ENCODE measurements at regions not wholly inside any gene's neighbourhood (a gene's known extent, or its start where the extent isn't known, plus 50 kb on each side); places are given as distances from the start of the nearest gene placed in this dataset.

DNA sequence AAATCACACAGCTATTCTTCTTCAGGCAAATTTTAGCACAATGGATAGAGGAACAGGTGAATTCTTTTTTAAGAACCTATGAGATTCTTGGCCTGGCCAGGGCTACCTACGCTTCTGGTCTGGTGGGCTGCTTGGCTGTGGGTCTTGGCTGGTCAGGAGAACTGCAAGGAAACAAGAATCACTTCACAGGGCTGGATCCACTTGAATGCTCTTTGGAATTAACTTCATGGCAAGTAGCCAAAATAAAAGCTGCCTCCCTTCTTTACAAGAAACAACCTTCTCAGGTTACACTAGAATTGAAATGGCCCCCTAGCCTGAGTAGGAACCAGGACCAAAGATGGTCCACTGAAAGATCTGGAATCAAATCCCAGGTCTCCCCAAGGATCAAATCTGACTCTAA is 519.1 kb downstream of the IQCM start:
- DNase-seq (ENCODE audit: low read depth) = no peak

GRCh38 chr4:149296084-149296483 is 519.6 kb downstream of the IQCM start:
- DNase-seq (ENCODE audit: low read depth) = no peak

- DNase-seq (ENCODE audit: low read depth) = no peak
These were observed 521.0 kb downstream of the IQCM start for GRCh38 chr4:149294601-149295000.

- no peak for DNase-seq (ENCODE audit: low read depth)
These were observed 522.5 kb downstream of the IQCM start for GRCh38 chr4:149293046-149293649.

DNA sequence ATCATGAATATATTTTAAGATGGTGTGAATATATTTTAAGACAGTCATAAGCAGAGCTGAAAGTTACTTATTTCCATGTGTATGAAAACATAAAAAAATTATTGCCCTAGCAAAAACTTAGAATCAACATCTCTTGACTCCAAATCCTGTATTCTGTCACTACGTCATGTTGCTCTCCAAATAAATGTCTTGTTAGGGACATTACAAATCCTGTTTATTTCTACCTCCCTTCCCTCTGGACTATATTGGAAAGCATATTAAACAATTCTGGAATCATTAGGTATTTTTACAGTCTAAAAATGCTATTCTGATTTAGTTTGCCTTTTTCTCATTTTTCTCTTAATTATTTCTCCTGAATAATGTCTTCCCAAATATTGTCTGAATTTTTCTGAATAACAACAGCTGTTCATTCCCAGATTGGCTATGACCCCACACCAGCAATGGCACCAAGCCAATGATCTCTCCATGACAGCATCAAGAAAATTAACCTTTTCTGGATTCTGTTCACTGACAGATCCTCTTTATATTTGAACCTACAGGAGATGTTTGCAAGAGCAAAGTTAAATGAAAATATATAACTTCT is 523.1 kb downstream of the IQCM start:
- no peak for DNase-seq (ENCODE audit: low read depth)

DNA sequence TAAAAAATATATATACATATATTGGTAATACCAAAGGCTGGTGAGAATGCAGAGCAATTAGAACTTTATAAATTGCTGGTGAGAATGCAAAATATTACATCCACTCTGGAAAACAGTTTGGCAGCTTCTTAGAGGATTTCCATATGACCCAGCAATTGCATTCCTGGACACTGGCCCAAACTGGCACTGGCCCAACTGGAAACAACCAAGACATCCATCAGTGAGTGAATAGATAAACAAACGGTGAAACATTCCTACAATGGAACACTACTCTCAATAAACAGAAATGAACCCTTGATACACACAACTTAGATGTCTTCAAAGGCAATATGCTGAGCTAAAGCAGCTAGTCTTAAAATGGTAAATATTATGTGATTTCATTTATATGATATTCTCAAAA is 524.2 kb downstream of the IQCM start:
- DNase-seq (ENCODE audit: low read depth) = no peak

GRCh38 chr4:149280806-149281205 is 534.8 kb downstream of the IQCM start:
- no peak for DNase-seq (ENCODE audit: low read depth)

DNA sequence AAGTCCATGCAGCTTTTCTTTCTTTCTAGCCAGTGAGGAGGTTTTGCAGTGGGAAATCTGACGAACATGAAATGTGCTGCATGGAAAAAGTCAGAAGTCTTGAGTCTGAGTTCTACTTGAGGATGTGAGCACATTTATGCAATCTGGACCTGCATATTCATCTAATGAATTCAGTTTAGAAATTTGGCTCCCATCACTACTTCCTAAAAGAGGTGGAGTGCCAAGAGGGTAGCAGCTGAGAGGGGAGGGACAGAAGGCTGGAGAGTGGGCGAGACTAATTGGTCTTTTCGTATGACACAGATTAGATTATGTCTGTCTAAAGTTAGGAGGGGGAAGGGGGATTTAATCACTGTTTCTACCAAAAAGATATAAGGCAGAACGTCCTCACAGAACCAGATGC is 535.9 kb downstream of the IQCM start:
- no peak for DNase-seq (ENCODE audit: low read depth)

DNA sequence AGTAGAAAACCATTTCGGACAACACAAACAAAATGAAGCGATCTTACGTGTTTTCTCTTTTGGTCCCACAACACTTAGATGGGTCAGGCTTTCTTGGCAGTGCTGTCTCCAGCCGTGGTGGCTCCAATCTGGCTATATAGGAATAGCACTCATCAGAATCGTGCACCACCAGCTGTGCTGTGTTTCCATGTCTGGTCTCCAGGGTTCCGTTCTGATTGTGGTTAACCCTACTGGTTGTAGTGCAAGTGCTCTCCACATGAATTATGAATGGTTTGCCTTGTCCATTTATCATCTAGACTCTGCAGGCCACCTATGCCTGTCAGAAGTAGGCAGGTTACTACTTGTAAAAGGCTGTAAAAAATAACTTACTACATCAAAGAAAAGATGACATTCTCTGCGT is 536.3 kb downstream of the IQCM start:
- DNase-seq (ENCODE audit: low read depth) = no peak

- DNase-seq (ENCODE audit: low read depth) = no peak
These were observed 537.9 kb downstream of the IQCM start for GRCh38 chr4:149277705-149278104.

DNA sequence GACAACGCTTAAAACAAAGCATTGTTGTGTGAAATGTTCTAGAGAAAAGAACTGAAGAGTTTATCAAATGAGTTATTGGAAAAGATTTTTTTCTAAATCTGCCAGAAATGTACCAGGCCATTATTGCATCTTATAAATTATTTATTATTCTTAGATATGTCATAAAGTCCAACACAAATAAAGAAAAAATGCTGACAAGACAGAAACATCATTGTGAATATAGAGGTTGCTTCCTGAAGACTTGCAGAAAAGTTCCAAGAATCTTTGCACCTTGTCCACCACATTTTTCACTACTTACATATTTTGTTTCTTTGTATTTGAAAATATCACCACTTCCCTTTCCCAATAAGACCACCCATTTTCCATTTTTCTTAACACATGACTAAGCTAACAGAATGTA is 545.8 kb downstream of the IQCM start:
- DNase-seq (ENCODE audit: low read depth) = no peak

DNA sequence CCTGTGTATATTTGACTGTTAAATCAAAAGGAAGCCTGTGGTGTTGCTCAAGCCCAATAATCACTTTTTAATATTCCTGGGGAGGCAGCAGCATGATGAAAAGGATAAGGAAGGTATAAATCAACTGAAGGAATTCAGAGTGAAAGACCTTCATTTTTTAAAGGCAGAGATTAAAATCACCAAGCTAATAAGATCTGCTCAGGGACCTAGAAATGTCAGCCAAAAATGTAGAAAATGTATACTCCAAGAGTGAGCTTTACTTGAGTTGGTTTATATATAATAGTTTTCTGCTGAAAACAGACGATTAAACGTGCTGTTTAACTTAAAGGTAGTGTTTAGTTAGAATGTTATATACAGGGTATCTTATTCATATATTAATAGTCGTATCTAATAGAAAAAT is 549.3 kb downstream of the IQCM start:
- DNase-seq (ENCODE audit: low read depth) = no peak

DNA sequence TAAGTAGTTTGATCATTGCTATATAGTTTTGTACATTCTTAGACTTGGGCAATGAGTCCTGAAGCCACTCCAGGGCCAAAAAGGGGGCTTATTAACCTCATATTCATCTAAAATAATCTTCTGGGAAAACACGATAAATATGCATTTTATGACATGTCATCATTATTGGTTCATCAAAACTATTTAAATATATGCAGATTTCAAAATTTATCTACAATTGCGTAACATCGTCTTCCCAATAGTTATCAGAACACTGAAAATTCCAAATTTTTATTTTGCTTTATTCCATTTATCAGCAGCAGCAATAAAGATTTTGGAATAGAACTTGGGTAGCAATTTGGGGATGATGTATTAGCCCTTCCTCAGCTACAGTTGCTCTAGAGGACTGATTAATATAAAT is 550.0 kb downstream of the IQCM start:
- no peak for DNase-seq (ENCODE audit: low read depth)

- DNase-seq (ENCODE audit: low read depth) = peak; percentile 33
These were observed 551.4 kb downstream of the IQCM start for GRCh38 chr4:149264093-149264733.

- DNase-seq (ENCODE audit: low read depth) = no peak
These were observed 567.4 kb downstream of the IQCM start for GRCh38 chr4:149248191-149248764.

DNA sequence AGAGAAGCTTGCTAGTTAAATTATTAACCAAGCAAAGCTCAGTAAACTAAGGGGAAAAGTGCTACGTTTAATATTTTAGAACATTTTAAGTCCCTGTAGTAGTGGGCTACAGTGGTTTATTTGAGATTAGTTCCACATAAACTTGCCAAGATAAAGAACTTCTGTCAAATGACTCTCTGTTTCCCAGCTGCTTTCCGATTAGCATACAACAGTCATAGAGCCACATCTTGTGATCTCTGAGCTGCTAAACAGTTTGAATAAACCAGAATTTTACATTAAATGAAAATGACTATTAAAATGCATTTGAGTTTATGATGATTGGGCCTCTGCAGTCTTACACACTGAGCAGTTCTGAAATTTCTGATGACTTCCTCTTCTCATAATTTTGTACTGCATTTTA is 568.5 kb downstream of the IQCM start:
- no peak for DNase-seq (ENCODE audit: low read depth)

DNA sequence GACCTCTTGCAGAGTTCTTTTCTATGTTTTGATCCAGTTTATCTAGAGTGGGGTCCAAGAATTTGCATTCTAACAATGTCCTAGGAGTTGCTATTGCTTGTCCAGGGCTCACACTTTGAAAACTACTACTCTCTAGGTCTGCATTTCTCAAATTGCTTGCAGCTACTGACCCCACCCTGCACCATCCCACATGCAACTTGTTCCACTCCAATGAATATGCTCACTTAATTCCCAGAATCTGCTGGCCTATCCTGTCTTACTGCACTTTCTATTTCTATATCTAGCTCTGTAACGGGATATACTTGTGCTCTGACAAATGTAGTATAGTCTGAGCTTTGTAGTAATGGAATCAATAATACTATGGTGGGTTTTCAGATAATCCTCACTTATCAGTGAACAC is 570.3 kb downstream of the IQCM start:
- DNase-seq (ENCODE audit: low read depth) = no peak

- DNase-seq (ENCODE audit: low read depth) = no peak
These were observed 577.5 kb downstream of the IQCM start for GRCh38 chr4:149238097-149238496.

DNA sequence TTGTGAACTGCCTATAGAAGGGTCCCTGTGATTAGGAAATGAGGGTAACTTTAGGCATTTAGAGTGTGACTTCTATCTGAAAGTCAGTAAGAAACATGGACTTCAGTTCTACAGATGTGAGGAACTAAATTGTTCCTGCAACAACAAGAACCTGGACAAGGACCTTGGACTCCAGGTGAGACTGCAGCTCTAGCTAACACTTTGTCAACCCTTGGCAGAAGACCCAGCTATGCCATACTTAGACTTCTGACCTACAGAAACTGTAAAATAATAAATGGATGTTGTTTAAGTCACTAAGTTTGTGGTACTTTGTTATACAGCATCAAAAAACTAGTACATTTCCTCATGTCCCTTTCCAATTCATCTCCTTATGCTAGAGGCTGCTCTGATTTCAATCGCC is 580.8 kb downstream of the IQCM start:
- no peak for DNase-seq (ENCODE audit: low read depth)

DNA sequence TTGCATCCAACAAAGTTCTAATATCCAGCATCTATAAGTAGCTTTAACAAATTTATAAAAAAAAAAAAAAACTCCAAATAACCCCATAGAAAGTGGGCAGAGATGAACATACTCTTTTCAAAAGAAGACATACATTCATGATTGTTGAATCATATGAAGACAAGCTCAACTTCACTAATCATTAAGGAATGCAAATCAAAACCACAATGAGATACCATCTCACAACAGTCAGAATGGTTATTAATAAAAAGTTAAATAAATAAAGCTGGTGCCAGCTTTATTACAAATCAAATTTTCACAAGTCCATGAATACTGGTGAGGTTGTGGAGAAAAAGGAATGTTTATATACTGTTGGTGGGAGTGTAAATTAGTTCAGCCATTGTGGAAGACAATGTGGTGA is 592.0 kb downstream of the IQCM start:
- DNase-seq (ENCODE audit: low read depth) = peak; percentile 4

GRCh38 chr4:149218672-149219071 is 597.0 kb downstream of the IQCM start:
- no peak for DNase-seq (ENCODE audit: low read depth)

- DNase-seq (ENCODE audit: low read depth) = no peak
These were observed 601.3 kb downstream of the IQCM start for GRCh38 chr4:149214301-149214700.

- no peak for DNase-seq (ENCODE audit: low read depth)
These were observed 603.8 kb downstream of the IQCM start for GRCh38 chr4:149211876-149212275.

Measured in stromal cell of bone marrow (primary cell).